ENCODE measurements at regions not wholly inside any gene's neighbourhood (a gene's known extent, or its start where the extent isn't known, plus 50 kb on each side); places are given as distances from the start of the nearest gene placed in this dataset.

DNA sequence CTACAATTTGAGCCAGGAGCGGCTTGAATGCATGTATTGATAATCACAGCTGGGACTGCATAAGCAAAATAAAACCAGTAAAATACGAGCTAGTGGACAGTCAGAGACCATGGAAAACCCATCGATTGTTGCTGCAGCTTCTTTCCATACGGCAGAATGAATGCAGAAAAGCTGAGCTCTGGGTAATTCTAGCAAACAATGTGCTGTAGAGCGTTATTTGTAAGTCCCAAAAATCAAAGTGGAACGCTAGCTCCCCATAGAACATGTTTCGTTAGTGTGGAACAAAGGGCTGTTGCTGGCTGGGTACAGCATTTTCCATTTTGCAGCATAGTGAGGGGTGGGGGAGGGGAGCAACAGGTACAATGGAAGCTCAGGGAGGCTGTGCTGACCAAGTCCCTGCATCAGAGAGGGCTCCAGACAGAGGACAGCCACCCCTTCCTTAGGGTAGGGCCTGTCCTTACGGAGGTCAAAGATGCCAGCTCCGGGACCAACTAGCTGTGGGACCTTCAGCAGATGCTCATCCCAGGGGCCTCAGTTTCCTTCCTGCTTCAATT lies 74.1 kb downstream of the BOD1L2 start:
- ATAC-seq = no peak
- no peak for TF ChIP-seq SNAI2 (CRISPR knock-in tag; IDR thresholded peaks at IDR 0.05)
- no peak for TF ChIP-seq ESRRG (CRISPR knock-in tag; IDR thresholded peaks at IDR 0.05)
- TF ChIP-seq, protein P1, sequence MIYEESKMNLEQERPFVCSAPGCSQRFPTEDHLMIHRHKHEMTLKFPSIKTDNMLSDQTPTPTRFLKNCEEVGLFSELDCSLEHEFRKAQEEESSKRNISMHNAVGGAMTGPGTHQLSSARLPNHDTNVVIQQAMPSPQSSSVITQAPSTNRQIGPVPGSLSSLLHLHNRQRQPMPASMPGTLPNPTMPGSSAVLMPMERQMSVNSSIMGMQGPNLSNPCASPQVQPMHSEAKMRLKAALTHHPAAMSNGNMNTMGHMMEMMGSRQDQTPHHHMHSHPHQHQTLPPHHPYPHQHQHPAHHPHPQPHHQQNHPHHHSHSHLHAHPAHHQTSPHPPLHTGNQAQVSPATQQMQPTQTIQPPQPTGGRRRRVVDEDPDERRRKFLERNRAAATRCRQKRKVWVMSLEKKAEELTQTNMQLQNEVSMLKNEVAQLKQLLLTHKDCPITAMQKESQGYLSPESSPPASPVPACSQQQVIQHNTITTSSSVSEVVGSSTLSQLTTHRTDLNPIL (CRISPR knock-in tag; IDR thresholded peaks at IDR 0.05; ENCODE audit: low read depth) = no peak
- TF ChIP-seq ZNF565 (CRISPR knock-in tag; conservative IDR thresholded peaks at IDR 0.05; ENCODE audit: low read depth) = no peak
- TF ChIP-seq TCF4 (CRISPR knock-in tag; IDR thresholded peaks at IDR 0.05; ENCODE audit: borderline replicate concordance) = no peak
- TF ChIP-seq, protein P2, sequence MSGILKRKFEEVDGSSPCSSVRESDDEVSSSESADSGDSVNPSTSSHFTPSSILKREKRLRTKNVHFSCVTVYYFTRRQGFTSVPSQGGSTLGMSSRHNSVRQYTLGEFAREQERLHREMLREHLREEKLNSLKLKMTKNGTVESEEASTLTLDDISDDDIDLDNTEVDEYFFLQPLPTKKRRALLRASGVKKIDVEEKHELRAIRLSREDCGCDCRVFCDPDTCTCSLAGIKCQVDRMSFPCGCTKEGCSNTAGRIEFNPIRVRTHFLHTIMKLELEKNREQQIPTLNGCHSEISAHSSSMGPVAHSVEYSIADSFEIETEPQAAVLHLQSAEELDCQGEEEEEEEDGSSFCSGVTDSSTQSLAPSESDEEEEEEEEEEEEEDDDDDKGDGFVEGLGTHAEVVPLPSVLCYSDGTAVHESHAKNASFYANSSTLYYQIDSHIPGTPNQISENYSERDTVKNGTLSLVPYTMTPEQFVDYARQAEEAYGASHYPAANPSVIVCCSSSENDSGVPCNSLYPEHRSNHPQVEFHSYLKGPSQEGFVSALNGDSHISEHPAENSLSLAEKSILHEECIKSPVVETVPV (CRISPR knock-in tag; IDR thresholded peaks at IDR 0.05) = no peak
- TF ChIP-seq ZNF8 (CRISPR knock-in tag; IDR thresholded peaks at IDR 0.05) = no peak

DNA sequence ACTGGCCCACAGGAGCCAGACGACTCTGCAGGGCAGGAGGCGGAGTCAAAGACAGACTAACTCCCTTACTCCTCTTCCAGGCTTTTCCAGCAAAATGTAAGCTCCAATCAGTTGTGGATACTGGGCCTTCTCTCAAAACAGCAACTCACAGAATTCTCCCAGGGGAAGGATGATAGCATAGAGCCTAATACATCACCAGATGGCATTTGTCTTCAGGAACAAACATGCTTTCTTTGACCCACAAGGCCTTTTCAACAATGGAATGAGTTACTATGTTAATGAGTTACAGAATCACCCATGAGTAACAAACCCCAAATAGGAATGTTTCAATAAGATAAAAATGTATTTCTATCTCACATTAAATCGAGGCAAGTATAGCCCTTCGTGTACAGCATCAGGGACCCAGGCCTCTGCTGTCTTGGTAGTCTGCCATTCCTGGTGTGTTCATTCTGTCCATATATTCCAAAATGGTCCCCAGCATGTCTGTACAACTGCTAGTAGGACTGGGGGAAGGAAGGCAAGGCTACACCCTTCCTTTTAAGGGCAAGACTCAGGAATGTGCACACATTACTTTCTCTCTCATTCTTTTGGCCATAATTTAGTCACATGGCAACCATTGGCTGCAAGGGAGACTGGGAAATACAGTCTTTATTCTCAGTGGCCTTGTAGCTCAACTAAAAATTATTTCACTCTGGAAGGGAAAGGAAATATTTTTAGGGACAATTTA lies 76.4 kb downstream of the BOD1L2 start:
- ATAC-seq = no peak
- TF ChIP-seq ZC3H10 (CRISPR knock-in tag; IDR thresholded peaks at IDR 0.05) (no peak), PPARA (CRISPR knock-in tag; IDR thresholded peaks at IDR 0.05; ENCODE audit: borderline replicate concordance) (no peak)

DNA sequence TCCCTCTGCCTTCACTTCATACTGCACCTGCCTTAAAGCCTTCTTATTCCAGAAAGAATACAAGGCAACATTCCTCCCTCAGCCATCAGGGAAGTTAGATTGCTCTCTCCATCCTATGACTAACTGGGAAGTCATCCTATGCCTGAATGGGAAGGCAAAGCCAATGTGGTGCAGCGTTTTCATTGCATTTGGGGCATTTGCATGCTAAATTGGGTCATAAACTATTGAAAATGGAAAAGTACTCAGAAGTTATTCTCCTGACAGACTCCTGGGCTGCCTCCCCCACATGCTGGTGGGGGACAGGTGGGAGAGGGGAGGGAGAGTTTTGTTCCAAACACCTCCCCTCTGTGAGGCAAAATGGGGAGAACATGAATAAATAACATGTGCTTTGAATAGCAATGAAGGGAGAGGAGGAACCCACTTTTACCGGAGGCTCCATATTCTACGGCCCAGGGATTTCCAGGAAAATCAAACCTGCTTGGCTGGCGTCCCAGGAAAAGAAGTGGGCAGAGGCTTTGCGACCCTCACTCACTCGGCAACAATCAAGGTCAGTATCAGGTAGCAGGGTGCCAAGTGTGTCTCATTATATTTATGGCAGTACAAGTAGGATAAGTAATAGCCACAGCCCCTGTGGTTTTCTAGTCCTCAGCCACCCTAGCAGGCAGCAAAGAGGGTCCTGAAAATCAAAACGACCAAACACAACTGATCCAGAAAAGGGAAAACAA lies 84.1 kb downstream of the BOD1L2 start:
- TF ChIP-seq GLIS3 (CRISPR knock-in tag; IDR thresholded peaks at IDR 0.05) = no peak
- TF ChIP-seq, protein P2 (CRISPR knock-in tag; IDR thresholded peaks at IDR 0.05) = no peak
- TF ChIP-seq, protein P3, sequence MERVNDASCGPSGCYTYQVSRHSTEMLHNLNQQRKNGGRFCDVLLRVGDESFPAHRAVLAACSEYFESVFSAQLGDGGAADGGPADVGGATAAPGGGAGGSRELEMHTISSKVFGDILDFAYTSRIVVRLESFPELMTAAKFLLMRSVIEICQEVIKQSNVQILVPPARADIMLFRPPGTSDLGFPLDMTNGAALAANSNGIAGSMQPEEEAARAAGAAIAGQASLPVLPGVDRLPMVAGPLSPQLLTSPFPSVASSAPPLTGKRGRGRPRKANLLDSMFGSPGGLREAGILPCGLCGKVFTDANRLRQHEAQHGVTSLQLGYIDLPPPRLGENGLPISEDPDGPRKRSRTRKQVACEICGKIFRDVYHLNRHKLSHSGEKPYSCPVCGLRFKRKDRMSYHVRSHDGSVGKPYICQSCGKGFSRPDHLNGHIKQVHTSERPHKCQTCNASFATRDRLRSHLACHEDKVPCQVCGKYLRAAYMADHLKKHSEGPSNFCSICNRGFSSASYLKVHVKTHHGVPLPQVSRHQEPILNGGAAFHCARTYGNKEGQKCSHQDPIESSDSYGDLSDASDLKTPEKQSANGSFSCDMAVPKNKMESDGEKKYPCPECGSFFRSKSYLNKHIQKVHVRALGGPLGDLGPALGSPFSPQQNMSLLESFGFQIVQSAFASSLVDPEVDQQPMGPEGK (CRISPR knock-in tag; IDR thresholded peaks at IDR 0.05; ENCODE audit: borderline replicate concordance) = no peak
- no peak for TF ChIP-seq OSR1 (CRISPR knock-in tag; IDR thresholded peaks at IDR 0.05)
- TF ChIP-seq BACH2 (CRISPR knock-in tag; IDR thresholded peaks at IDR 0.05; ENCODE audit: borderline replicate concordance) = no peak
- ATAC-seq = no peak

DNA sequence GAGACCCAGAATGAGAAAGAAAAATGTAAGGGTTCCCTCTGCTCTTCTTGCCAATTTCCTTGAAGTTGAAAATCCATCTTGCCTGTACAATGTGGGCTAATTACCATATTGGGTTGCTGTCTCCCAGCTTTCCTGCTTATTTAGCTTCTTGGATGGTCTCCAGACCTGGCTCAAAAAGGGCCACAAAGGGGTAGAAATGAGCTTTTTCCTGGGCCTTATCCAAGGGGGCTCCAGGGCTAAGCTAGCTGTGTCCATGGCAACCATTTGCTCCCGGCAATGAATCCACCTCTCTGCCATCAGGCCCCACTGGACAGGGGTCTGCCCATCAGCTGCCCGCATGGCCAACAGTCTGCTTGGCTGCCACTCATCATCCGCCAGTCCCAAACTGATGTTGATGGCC lies 85.0 kb downstream of the BOD1L2 start:
- TF ChIP-seq ZFP3 (CRISPR knock-in tag; IDR thresholded peaks at IDR 0.05) (no peak), ISL1 (CRISPR knock-in tag; IDR thresholded peaks at IDR 0.05) (no peak), CSDC2 (CRISPR knock-in tag; IDR thresholded peaks at IDR 0.05) (no peak), RARB (CRISPR knock-in tag; IDR thresholded peaks at IDR 0.05) (no peak), OSR1 (CRISPR knock-in tag; IDR thresholded peaks at IDR 0.05) (no peak), ZFP30 (CRISPR knock-in tag; IDR thresholded peaks at IDR 0.05) (no peak), TCF4 (CRISPR knock-in tag; IDR thresholded peaks at IDR 0.05; ENCODE audit: borderline replicate concordance) (no peak), ZC3H10 (CRISPR knock-in tag; IDR thresholded peaks at IDR 0.05) (no peak), PPARA (CRISPR knock-in tag; IDR thresholded peaks at IDR 0.05; ENCODE audit: borderline replicate concordance) (no peak), SNAI2 (CRISPR knock-in tag; IDR thresholded peaks at IDR 0.05) (no peak)
- TF ChIP-seq, protein P3 (CRISPR knock-in tag; IDR thresholded peaks at IDR 0.05; ENCODE audit: borderline replicate concordance) = no peak
- TF ChIP-seq, protein P2 (CRISPR knock-in tag; IDR thresholded peaks at IDR 0.05) = no peak
- TF ChIP-seq, protein P4, sequence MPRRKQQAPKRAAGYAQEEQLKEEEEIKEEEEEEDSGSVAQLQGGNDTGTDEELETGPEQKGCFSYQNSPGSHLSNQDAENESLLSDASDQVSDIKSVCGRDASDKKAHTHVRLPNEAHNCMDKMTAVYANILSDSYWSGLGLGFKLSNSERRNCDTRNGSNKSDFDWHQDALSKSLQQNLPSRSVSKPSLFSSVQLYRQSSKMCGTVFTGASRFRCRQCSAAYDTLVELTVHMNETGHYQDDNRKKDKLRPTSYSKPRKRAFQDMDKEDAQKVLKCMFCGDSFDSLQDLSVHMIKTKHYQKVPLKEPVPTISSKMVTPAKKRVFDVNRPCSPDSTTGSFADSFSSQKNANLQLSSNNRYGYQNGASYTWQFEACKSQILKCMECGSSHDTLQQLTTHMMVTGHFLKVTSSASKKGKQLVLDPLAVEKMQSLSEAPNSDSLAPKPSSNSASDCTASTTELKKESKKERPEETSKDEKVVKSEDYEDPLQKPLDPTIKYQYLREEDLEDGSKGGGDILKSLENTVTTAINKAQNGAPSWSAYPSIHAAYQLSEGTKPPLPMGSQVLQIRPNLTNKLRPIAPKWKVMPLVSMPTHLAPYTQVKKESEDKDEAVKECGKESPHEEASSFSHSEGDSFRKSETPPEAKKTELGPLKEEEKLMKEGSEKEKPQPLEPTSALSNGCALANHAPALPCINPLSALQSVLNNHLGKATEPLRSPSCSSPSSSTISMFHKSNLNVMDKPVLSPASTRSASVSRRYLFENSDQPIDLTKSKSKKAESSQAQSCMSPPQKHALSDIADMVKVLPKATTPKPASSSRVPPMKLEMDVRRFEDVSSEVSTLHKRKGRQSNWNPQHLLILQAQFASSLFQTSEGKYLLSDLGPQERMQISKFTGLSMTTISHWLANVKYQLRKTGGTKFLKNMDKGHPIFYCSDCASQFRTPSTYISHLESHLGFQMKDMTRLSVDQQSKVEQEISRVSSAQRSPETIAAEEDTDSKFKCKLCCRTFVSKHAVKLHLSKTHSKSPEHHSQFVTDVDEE (CRISPR knock-in tag; IDR thresholded peaks at IDR 0.05) = no peak
- TF ChIP-seq, protein P1 (CRISPR knock-in tag; IDR thresholded peaks at IDR 0.05; ENCODE audit: low read depth) = no peak
- no peak for ATAC-seq

Data from SK-N-SH treated with all-trans-retinoic acid at 6 μM for 48 hours (cell line).